GM21367 (cell line): ENCODE measurements at regions not wholly inside any gene's neighbourhood (a gene's known extent, or its start where the extent isn't known, plus 50 kb on each side); places are given as distances from the start of the nearest gene placed in this dataset.

Experiments used
- ATAC-seq: cut with Tn5 transposase; IDR thresholded peaks from one replicate; pipeline ENCODE4 v1.9.1; 2021; ENCODE audit not compliant: unreplicated experiment

DNA sequence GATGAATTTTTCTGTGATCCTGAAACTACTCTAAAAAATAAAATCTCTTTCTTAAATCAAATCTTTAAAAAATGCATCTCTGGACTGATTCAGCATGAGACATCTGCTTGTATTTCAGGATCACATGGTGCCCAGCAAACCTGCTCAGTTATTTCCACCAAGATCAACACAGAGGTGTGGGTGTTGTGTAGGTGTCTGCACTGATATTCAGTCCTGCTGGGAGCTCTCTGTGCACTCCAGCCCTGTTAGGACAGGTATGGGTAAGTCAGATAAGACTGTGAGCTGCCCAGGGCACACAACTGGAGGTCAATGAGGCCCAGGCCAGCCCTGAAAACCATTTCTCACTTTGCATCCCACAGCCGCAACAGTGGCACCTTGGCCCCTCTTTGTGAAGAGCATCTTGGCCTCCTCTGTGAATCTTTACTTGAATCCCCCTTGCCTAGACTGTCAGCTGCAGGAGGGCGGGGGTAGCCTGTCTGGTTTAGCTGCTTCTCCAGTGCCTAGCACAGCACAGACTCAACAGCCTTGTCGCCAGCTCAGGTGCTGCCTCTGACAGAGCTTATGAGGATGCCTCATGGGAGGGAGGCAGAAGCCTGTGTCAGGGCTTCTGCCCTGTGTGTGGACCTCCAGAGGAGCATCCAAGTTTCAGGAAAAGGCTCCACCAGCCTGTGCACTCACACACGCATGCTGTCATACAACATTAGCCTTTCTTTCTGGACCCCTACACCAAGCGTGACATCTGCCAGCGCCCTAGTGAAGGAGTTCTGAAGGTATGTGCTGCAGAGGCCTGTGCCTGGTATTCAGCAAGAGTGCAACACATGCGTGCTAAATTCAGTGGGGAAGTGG, 187.6 kb upstream of the CST7 start:
- ATAC-seq: no peak

DNA sequence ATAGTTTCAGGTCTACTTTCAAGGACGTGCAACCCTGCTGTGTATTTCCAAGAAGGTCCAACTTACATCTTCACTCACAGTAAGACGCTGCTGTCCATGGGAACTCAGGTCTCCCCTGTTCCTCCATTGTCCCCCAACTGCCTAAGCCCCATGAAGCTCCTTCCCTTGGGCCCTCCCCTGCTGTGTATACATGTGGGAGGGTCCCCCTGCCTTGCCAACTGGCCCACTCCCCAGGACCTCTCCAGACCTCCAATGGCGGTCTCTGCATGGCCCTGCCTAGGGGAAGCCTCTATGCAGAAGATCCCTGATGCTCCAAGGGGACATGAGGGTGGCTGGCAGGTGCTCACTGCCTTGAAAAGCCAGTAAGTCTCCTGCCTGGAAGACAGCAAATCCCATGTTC, 186.7 kb upstream of the CST7 start:
- ATAC-seq: no peak

DNA sequence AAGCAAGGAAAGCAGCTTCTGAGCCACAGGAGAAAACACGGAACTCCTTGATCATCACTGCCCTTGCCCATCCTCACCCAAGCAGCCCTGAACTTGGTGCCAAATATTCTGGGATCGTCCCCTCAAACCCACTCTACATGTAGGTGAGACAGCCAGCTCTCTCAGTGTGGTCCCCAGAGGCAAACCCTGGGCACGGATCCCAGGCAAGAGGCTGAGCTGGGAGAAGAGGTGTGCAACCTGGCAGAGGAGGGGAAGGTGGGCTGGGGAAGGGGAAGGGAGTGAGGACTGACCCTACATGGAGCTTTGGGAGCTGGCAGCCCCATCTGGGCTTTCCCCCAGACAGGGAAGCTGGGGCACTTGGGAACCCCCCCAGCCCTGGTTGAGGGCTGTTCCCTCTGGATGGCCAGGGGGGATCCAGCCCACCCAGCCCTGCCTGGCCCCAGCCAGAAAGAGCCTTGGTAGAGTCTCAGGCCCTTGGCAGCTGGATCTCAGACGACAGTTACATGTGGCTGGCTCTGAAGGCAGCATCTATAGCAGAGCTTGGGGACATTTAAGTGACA, 186.2 kb upstream of the CST7 start:
- ATAC-seq: no peak

DNA sequence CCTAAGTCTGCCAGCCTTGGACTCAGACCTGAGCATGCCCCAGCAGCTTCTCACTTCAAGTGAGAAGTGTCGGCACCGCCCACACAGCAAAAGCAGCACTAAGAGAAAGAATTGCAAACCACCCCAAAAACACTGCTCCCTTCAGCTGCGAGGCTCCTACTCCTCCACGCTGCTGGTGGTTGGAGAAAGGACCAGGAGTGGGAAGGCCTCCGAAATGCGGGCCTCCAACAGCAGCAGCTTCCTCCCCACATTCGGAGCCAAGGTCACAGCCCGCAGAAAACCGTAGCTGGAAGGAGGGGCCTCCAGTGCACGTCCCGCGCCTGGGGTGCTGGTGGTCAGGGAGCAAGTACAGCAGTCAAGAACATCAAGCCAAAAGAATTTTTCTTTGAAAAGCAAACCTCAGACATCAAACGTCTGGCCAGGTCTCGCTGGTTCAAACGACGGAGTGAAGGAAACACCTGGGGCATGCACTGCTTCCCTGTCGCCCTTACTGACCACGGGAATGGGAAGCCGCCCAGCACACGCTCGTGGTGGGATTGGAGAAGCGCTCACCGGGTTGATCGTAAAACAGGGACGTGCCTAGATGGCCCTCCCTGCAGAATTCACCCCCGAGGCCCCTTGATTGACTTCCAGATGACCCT, 185.6 kb upstream of the CST7 start:
- ATAC-seq: no peak

DNA sequence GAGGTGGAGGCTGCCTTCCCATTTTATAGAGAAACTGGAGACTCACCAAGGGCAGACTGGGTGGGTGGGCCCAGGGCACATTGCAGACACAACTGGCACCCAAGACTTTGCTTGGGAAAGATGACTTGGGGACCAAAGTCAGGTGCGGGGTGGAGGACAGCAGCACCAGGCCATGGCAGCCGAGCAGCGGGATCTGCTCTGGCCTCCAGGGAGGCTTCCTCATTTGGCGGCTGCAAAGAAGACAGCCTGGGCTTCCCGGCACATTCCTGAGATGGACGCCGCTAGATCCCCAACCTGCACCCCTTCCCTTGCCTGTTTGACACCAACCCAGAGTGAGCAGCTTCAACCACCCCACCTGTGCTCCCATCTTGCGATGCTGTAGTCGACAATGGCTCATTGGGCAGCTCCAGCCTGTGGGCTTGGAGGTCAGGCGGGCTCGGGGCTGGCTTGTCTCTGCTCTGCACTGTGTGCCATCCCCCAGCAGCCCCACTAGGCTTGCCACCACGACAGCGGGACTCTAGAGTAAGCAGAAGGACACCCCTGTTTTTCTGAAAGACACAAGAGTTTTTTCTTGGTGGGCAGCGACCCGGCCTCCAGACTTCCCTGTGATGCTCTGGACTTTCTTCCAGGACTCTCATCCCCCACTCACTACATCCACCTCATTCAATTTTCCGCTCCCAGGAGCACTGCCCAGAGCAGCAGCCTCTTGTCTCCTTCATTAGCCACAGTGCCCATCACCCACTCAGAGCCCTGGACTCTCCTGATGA, 184.9 kb upstream of the CST7 start:
- no peak for ATAC-seq

DNA sequence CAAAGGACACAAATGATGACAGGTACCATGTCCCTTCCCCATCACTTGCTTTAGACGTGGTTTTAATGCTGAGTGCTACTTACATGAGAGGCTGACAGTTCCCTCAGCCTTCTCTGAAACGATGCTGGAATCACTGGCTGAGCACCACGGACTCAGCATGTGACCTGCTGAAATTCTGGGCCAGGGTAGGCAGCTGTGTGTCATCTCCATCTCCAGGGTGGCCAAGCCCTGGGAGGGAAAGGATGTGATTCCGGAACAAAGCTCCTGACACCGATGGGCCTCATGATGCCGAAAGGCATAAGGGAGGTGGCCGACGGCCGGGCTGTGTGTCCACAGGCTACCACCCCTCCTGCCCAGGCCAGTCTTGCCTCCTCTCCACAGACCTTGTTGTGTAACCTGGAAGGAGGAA, 184.3 kb upstream of the CST7 start:
- no peak for ATAC-seq

DNA sequence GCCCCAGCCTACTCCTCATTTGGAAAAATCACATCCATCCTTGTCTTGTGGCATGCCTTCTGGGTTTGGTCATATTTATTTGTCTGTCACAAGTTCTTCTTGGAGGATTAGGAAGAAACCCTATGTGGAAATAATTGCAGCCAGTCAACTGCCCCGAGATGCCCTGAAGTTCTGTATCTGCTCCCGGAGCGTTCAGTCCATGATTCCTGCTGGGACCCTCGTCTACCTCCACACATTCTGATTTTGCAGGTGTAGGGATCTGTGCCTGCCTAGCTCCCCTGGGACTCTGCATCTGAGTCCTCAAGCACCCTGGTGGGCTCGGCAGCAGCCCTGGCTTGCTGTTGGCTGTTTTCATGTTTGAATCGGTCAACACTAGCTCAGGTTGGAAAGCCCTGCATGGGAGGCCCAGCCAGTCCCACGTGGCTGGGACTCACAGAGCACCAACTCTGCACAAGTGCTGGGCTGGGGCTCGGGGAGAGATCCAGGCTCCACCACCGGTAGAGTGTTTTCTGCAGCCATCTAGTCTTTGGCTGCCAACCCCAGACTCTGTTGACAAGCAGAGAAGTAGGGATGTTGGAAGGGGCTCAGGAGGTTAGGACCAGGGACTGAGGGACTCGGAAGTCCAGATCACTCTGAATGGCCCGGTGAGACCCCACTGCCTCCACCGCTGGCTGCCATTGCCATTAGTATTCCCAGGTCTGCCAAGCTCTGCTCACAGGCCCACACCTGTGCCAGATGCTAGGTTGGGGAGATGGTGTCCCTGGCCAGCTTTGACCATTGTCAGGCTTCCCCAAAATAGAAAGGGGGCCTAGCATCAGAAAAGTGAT, 183.5 kb upstream of the CST7 start:
- no peak for ATAC-seq

DNA sequence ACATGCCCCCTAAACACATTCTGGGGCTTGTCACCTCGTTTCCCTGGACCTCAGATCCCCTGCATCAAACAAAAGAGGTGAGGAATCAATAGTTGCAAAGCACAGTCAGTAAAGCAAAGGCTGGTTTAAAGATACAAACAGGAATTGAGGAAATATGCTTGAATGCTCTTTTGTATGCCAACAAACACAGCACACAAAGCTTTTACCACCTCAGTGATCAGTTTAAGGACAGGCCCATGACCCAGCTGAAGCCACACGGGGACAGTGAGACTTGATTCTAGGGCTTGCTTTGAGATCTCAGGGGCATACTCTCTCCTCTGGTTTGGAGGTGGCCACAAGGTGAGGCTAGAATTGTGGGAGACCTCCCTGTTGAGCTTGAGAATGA, 182.9 kb upstream of the CST7 start:
- ATAC-seq: no peak

DNA sequence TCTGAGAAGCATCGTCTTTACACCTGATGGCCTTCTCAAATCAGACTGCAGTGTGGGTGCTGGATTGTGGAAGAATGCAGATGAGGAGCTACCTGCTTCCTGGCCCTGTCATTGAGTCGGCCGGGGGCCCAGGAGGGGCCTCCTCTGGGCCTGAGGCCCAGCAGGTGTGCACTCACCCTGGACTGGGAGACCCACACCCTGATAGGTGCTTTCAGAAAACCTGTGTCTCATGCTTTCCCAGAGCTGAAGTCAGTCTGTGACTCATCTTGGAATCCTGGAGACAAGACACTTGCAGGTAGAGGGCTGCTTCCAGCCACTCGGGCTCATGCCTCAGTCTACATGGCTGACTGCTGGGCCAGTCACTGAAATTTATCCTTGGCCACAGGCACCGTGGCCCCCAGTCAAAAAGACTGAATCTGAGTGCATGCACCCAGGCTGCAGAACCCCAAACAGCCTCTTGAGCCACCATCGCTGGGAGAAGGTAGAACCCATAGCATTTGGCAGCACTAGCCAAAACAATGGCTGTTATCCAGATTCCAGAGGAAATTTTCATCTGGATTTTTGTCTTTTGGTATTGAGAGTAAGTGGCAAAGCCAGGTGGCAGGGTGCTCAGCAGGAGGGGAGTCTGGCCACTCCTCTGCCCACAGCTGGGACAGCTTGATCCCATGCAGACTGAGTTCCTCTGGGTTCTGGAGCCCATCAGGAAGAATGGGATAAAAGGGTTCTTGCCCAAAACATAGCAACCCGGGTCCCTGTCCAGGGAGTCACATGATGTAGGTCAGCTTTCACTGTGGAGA, 182.0 kb upstream of the CST7 start:
- ATAC-seq: no peak

DNA sequence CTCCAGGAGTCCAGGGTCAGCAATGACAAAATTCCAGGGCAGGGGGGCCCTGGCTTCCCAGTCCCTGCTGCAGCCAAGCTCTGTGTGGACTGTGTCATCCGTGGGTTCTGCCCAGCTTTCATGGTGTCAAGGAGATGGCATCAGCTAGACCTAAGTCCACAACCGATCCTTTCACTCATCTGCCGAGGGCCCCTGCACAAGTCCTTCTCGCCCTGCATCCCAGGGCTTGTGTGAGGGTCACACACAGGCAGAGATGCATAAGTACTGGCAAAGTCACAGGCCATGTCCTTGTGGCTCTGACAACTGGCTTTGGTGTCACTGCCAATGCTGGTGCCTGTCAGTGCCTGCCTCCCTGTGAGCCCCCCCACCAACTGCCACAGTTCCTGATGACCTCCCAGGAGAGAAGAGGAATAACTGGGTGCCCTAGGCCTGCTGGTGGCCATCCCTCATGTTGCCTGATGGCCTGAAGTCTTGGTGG, 181.4 kb upstream of the CST7 start:
- no peak for ATAC-seq

DNA sequence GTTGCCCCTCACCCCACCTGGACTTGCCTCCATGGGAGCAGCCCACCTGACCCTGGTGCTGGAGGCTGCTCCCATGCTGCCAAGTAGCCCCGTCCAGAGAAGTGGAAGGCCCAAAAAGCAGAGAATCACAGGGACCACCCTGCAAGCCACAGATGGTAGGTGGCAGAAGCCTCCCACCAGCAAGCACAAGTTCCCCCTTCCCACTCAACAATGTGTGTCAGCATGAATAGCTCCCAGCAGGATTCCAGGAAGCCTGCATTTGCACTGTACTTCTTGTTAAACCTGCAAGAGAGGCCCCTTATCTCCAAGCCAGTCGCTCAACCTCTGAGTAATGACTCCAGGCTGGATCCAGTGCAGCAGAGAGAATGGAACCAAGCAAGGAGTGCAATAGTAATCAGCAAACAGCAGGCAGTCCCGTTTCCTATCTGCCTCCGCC, 180.8 kb upstream of the CST7 start:
- no peak for ATAC-seq

DNA sequence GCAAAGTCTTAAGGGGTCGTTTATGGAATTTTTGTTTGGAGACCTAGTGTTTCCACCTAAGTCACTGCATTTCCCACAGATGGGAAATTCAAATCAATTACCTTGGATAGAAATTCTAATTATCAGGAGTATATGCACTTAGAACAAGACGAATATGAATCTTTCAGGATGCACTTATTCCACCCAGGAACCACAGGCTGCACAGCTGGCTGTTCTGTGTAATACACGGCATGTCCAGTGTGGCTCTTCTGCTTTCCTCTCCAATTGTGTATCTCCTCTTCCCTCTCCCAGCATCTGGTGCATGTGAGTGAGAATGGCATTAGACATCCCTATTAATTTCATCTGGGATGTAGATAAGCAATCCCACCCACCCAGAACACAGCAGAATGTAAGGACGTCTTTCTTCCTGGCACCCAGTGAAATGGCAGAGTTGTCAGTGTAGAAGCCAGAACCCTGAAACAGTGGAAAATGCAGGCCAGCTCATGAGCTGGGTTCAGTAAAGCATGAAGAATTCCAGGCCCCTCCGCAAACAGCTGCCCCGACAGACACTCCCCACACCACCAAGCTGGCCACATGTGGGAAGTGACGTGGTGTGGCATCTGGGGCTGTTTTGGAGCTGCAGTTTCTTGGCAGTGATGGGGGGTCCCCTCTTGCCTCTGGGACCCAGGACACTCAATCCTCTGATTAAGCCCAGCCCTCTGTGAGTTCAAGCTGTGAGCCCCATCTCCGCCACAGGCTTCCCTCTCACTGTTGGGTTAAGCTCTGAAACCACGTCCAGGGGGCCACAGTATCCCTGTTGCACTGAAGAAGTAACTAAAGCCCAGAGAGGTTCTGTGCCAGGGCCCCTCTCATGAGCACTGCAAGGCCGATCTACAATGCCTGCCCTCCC, 180.1 kb upstream of the CST7 start:
- ATAC-seq: no peak

DNA sequence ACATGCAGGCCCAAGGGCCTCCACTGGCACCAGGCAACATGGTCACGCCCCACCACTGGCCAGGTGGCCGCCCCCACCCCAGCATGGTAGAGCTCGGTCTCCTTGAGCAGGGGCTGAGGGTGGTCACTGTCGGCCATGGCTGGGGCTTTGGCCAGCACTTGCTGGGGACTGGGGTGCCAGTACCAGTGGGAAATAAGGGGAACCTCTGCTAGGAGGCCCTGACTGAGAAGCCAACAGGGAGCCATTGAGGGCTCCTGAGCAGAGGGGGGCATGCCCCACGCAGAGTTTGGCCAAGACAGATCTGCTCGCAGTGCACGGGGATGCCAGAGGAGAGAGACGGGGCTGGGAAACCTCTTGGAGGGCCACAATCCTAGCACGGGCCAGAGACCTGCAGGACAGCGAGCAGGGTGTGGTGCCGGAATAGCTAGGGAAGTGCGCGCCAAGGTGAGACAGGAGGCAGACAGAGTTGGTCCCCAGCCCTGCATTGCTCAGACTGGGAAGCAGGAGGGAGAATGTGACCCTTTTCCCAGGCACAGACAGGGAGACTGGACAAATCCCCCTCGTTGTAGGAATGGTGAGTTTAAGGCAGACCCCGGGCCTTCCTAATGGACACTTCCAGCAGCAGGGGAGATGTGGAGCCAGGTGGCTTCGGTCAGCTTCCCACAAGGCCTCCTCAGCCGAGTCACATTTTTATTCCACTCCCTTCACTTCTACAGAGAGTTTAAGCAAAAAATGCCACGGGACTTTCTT, 179.0 kb upstream of the CST7 start:
- no peak for ATAC-seq

DNA sequence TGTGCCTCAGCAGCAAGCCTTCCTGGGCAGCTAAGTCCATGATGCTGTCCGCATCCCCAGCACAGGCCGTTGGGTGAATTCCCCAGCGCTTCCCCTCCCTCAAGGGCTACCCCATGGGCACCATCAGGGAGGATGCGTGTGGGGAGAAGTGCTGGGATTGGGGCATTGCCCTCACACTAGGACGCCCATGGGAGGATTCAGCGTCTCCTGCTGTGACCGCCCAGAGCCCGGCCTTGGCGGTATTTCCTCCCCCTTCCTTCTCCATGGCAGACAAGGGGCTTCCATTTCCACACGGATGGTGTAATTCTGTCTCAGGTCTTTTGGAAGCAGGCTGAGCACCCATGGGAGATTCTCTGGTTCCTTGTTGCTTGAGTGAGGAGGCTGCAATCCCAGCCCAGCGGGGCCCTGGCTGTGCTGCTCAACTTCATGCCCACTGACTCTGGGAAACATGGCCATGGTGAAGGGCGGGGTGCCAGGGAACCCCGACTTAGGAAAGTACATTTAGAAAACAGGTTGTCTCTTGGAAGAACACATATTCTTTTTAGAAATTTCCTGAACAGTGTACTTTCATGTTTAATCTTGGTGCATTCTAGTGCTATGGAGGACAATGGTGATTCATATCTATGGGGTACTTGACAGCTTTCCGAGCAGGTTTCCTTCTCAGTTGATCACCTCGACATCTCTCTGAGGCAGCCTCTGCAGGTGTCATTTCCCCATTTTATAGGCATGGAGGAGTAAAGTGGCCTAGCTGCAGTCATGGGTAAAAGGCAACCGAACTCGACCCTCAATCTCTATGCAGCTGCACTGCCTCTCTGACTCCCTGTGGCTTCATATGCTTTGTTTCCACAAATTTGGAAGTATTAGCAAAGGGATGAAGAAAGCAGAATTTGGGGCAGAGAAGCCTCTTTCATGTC, 178.2 kb upstream of the CST7 start:
- no peak for ATAC-seq

DNA sequence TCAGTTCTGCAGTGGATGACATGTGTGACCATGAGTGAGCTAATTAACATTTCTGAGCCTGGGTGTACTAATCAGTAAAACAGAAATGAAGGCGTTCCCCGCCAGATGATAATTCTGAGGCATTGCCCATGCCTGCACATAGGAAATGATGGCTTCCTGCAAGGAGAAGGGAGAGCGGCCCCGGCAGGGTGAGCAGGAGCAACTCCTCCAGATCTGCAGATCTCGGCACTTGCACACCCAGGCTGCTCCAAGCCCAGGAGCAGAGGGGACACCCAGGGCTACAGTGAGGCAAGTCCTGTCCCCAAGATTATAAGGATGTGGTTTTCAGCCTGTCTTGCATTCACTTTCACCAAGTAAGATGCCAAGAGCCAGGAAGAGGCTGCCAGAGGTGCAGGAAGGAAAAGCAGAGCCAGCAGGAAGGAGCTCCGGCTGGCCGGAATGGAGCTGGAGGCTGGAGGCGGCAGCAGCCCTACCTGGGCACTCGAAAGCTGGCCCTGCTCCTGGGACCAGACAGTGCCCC, 177.5 kb upstream of the CST7 start:
- ATAC-seq: no peak

DNA sequence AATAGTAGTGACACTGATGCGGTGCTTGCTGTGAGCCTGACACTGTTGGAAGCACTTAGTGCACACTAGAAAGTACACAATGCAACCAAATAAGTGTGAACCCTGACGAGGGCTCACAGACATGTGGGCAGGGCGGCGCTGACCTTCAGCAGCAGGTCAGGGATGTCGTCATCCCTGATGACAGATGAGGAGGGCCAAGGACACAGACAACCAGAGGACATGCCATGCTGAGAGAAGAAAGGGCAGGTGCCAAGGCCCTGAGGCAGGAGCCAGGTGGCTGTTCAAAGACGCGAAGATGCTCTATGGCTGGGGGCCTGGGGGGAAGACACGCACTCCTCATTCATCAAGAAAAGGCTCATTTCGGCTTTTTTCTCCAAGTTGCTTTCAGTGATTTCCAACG, 176.4 kb upstream of the CST7 start:
- no peak for ATAC-seq

DNA sequence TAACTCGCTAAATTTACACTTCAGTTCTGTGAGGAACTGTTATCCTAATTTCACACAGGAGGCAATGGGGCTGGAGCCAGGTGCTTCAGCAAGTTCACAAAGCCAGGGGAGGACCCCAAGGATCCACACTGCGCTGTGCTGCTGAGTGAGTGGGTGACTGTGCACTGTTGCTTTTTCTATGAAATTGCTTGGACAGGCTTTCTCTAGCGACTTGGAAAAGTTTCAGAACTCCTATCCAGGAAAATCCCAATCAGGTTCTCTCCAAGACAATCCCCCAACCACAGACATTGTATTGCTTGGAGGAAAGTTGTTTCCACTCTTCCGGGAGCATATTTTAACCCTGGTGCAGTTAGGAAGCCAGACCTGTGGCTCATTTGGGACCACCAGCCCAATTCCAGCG, 175.9 kb upstream of the CST7 start:
- no peak for ATAC-seq
